HG03354 (cell line): ENCODE measurements at regions not wholly inside any gene's neighbourhood (a gene's known extent, or its start where the extent isn't known, plus 50 kb on each side); places are given as distances from the start of the nearest gene placed in this dataset.
"Not testable (repeated sequence)": the region's sequence is repeated elsewhere in the genome, so short reads cannot be mapped to it uniquely, and the experiment has no call there.

ENCODE experiments used
- ATAC-seq: cut with Tn5 transposase; IDR thresholded peaks from one replicate; pipeline ENCODE4 v1.9.1; 2021; ENCODE audit warnings: mild to moderate bottlenecking; ENCODE audit not compliant: unreplicated experiment, poor library complexity, severe bottlenecking

DNA sequence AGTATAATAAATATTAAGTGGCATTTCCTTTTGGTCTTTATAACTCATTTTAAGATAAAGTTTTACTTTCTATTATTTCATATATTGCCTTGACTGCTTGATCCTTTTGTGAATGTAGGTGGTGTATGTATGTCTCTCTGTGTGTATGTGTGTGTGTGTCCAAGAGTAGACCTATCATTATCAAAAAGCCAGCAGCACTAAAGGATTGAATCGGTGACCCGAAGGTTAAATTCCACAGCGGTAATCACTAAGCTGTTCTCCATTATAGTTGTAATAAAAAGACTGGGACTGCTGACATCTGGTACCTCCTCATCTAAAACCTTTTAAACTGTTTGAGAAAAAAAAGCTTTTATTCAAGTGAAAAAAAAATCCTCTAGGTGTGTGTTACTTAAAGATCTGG, 1014.8 kb downstream of the PCDH7 start:
- no peak for ATAC-seq

DNA sequence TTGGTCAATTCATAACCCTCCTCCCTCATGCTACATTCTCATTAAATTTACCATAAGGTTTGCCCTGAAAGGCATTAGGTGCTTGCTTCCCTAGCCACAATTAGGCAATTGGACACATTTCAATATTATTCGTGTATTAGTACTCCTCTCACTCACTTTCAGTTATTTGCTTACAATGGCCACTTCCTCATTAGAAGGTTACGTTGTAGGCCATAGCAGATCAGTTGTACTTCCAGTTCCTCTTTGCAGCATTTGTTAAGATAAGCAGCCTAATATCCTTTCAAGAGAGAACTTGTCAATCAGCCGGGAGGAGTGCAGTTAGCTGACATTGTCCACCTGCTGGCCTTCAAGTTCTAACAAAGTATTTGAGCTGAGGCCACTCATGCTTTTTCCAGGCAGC, 1017.2 kb downstream of the PCDH7 start:
- ATAC-seq, result no peak

DNA sequence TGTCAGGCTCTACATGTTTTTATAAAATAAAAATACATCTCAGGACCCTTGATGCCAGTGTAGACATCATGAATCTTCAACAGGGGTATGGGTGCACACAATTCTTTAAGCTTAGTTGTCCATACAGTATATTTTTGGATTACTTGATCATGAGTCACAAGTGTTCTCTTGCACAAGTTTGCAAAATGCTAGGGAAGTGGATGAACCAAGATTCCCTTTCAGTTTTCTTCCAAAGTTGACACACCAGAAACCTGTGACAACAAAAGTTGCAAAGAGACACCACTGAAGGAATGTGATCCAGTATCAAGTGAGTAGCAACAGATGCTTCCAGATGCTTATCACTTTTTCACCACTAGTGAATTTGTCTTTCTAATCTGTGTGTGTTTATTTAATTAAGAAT, 1021.2 kb downstream of the PCDH7 start:
- ATAC-seq, result no peak

DNA sequence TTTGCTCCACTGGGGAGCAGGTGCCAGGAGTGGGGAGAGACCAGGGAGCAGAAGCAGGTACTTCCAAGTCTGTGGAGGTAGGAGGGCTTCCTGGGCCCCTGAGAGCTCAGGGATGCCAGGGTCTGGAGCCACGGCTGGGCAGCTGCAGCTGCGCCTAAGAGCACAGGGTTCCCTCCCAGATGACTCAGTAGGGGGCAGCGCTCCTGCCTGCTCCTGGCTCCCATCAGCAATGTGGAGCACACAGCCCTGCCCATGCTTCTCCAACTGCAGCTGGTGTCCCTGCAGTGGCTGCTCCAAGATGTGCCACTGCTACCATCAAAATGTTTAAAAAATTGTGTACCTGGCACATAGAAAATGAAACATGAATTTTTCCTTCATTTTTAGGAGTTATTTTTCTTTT, 1028.2 kb downstream of the PCDH7 start:
- no peak for ATAC-seq

DNA sequence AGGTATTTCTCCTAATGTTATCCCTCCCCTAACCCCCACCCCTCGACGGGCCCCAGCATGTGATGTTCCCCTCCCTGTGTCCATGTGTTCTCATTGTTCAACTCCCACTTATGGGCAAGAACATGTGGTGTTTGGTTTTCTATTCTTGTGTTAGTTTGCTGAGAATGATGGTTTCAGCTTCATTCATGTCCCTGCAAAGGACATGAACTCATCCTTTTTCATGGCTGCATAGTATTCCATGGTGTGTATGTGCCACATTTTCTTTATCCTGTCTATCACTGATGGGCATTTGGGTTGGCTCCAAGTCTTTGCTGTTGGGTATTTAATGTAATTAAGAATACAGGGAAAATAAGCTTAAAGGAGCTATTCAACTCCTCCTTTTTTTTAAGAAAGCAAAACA, 1030.4 kb downstream of the PCDH7 start:
- ATAC-seq, result not testable (repeated sequence)

DNA sequence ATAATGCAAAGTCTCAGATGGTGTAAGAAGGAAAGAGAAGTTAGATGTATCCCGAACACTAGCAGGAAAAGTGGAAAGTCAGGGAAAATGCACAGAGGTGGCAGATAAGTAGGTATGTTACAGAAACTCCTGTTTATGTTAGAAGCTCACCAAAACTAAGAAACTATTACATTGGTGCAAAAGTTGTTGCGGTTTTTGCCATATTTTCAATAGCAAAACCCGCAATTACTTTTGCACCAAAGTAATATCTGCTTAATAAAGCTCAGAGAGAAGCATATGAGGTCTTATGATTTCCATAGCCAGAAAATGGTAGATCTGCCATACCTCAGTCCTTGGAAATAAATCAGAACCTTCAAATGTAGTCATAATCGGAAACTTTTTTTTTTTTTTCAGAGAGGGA, 1035.6 kb downstream of the PCDH7 start:
- no peak for ATAC-seq

- ATAC-seq, result no peak
Observed at GRCh38 chr4:31768756-31769155, 1048.6 kb downstream of the PCDH7 start.

- no peak for ATAC-seq
Observed at GRCh38 chr4:31783311-31783710, 1063.1 kb downstream of the PCDH7 start.

GRCh38 chr4:31784558-31784957, 1064.4 kb downstream of the PCDH7 start:
- no peak for ATAC-seq

DNA sequence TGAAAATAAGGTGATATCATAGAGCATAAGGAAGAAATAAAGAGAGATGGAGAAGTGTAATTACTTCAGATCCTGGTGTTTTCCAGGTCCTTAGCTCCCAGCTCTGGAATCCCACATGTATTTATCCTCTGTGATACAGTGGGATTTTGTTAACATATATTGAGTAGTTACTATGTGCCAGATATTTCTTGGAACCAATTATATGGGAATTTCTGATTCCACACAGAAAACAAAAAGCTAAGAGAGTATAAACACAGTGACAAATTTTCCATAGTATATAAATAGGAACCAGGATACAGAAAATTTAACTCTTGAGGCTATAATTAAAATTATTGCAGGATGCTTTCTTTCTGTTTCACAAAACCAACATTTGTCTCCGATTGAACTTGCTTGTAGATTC, 1067.5 kb downstream of the PCDH7 start:
- ATAC-seq, result no peak

DNA sequence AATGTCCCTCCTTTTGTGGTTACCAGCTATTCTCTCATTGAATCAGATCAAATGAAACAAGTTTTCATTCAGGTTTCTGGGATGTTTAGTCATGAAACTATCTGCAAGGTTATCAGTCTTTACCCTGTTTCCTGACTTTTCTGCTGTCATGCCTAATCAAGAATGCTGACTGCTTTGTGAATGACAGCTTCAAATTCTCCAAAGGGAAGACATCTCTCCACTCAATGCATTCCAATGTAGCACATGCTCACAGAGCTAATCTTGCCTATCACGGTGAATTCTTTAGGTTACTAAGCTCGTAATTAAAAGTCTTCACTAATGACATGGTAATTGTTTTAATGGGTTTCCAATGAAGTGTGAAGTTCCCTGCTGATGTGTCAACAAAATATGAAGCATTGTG, 1068.5 kb downstream of the PCDH7 start:
- ATAC-seq, result no peak

DNA sequence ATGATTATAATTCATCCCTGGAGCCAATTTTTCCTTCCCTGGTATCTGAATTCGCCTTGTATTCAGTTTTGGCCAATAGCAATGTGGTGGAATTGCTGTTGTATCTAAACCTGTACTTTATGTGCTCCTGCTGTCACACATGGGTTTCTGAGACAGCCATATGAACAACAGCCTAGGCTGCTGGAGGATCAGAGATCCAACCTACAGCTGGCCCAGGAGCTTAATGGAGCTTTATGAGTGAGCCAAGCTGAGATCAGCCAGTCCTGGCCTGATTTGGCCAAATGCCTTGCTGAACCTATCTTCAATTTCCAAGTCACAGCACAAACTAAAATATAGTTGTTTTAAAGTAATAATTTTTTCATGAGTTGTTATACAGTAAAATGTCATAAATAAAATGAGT, 1071.5 kb downstream of the PCDH7 start:
- ATAC-seq, result no peak

GRCh38 chr4:31793907-31794306, 1073.7 kb downstream of the PCDH7 start:
- no peak for ATAC-seq

GRCh38 chr4:31797052-31797451, 1076.9 kb downstream of the PCDH7 start:
- ATAC-seq, result not testable (repeated sequence)

GRCh38 chr4:31803526-31804195, 1083.5 kb downstream of the PCDH7 start:
- ATAC-seq, result no peak

DNA sequence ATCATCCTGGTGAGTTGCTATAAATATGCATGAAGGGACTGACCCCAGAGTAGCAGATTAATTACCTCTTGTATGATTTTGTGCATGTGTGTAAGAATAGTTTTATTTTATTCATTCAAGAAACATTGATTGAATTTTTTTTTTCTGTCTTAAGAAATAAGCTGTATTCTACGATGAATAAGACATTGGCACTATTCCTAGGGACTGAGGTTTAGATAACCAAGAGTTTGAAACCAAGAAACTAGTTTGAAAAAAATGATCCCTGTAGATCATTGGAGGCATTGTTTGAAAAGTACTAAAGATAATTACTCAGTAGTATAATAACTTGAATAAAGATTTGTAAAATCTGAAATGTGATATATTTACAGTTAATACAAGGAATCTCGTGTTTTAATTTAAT, 1086.9 kb downstream of the PCDH7 start:
- ATAC-seq, result no peak

DNA sequence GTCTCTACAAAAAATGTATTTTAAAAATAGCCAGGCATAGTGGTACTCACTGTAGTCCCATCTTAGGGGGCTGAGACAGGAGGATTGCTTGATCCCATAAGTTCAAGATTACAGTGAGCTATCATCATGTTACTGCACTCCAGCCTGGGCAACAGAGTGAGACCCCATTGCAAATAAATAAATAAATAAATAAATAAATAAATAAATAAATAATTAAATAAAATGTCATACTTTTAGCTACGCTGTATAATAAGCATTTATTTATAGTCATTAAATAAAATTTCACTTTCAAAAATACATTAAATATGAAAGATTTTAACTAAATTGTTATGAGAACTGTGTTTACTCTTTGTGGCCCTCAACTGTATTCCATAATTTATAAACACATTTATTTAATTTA, 1124.2 kb downstream of the PCDH7 start:
- ATAC-seq, result no peak

- ATAC-seq, result no peak
Observed at GRCh38 chr4:31851946-31852345, 1131.8 kb downstream of the PCDH7 start.

GRCh38 chr4:31877429-31877828, 1157.3 kb downstream of the PCDH7 start:
- ATAC-seq, result no peak

GRCh38 chr4:31880837-31881236, 1160.7 kb downstream of the PCDH7 start:
- not testable (repeated sequence) for ATAC-seq

- no peak for ATAC-seq
Observed at GRCh38 chr4:31896349-31896748, 1176.2 kb downstream of the PCDH7 start.

- ATAC-seq, result no peak
Observed at GRCh38 chr4:31905363-31905762, 1185.2 kb downstream of the PCDH7 start.
